OCI-LY1 (cell line): ENCODE measurements at regions not wholly inside any gene's neighbourhood (a gene's known extent, or its start where the extent isn't known, plus 50 kb on each side); places are given as distances from the start of the nearest gene placed in this dataset.

Source experiments
- H2AFZ ChIP-seq: fragments of 200-600 bp; sonication (generic), shearing (Covaris generic); 2 replicates; pipeline ENCODE4 v1.6.0; 2014; ENCODE audit warnings: antibody characterized with exemption, mild to moderate bottlenecking, low read length
- H3F3A ChIP-seq: fragments of 200-600 bp; sonication (generic), shearing (Covaris generic); 2 replicates; pipeline ENCODE4 v1.6.0; 2014; ENCODE audit warnings: mild to moderate bottlenecking, antibody characterized with exemption, low read length, moderate library complexity; ENCODE audit not compliant: insufficient read depth
- H3K27ac ChIP-seq: fragments of 200-600 bp; sonication (generic); 2 replicates; pipeline ENCODE4 v1.5.1; 2014; ENCODE audit warnings: low read length, mixed run types, mild to moderate bottlenecking, low read depth; ENCODE audit not compliant: poor library complexity, severe bottlenecking
- H3K27me3 ChIP-seq: fragments of 200-600 bp; sonication (generic); 2 replicates; pipeline ENCODE4 v1.6.0; 2014; ENCODE audit warnings: antibody characterized with exemption, mild to moderate bottlenecking, low read length, moderate library complexity; ENCODE audit not compliant: insufficient read depth
- H3K36me3 ChIP-seq: fragments of 200-600 bp; sonication (generic); 2 replicates; pipeline ENCODE4 v1.6.1; 2014; ENCODE audit warnings: mild to moderate bottlenecking, antibody characterized with exemption, low read length, moderate library complexity, mixed read lengths; ENCODE audit not compliant: insufficient read depth
- H3K4me1 ChIP-seq: fragments of 200-600 bp; sonication (generic); 2 replicates; pipeline ENCODE4 v1.5.1; 2014; ENCODE audit warnings: mild to moderate bottlenecking, low read length, moderate library complexity; ENCODE audit not compliant: insufficient read depth, severe bottlenecking
- H3K4me2 ChIP-seq: fragments of 200-600 bp; sonication (generic), shearing (Covaris generic); 2 replicates; pipeline ENCODE4 v1.6.1; 2014; ENCODE audit warnings: low read length
- H3K4me3 ChIP-seq: fragments of 200-600 bp; sonication (generic); 2 replicates; pipeline ENCODE4 v1.5.1; 2014; ENCODE audit warnings: low read length, low read depth, mild to moderate bottlenecking, mixed read lengths; ENCODE audit not compliant: poor library complexity, severe bottlenecking
- H3K79me2 ChIP-seq: fragments of 200-600 bp; shearing (Covaris generic); 2 replicates; pipeline ENCODE4 v1.6.1; 2016; ENCODE audit warnings: mixed run types, low read length, mixed read lengths; ENCODE audit not compliant: insufficient read depth
- H3K9ac ChIP-seq: fragments of 200-600 bp; sonication (generic), shearing (Covaris generic); 2 replicates; pipeline ENCODE4 v1.6.1; 2014; ENCODE audit warnings: mild to moderate bottlenecking, low read length, mixed read lengths
- H3K9me2 ChIP-seq: fragments of 200-600 bp; sonication (generic), shearing (Covaris generic); 2 replicates; pipeline ENCODE4 v1.6.1; 2014; ENCODE audit warnings: low read depth, mild to moderate bottlenecking, low read length, mixed read lengths
- H3K9me3 ChIP-seq: fragments of 200-600 bp; shearing (Covaris generic); 2 replicates; pipeline ENCODE4 v1.6.1; 2014; ENCODE audit warnings: low read length, mixed read lengths
- H4K20me1 ChIP-seq: fragments of 200-600 bp; sonication (generic), shearing (Covaris generic); 2 replicates; pipeline ENCODE4 v1.6.0; 2016; ENCODE audit warnings: mild to moderate bottlenecking, low read length; ENCODE audit not compliant: insufficient read depth
- CTCF ChIP-seq: fragments of 200-600 bp; sonication (generic), shearing (Covaris generic); IDR thresholded peaks from 2 replicates; pipeline ENCODE4 v1.5.1; 2017; ENCODE audit warnings: mild to moderate bottlenecking, antibody characterized with exemption, low read length, moderate library complexity, mixed read lengths
- EZH2 ChIP-seq: fragments of 200-600 bp; sonication (generic), shearing (Covaris generic); IDR thresholded peaks from 2 replicates; pipeline ENCODE4 v1.8.0; 2017; ENCODE audit warnings: borderline replicate concordance, mixed run types, mild to moderate bottlenecking, antibody characterized with exemption, low read length, moderate library complexity, mixed read lengths

DNA sequence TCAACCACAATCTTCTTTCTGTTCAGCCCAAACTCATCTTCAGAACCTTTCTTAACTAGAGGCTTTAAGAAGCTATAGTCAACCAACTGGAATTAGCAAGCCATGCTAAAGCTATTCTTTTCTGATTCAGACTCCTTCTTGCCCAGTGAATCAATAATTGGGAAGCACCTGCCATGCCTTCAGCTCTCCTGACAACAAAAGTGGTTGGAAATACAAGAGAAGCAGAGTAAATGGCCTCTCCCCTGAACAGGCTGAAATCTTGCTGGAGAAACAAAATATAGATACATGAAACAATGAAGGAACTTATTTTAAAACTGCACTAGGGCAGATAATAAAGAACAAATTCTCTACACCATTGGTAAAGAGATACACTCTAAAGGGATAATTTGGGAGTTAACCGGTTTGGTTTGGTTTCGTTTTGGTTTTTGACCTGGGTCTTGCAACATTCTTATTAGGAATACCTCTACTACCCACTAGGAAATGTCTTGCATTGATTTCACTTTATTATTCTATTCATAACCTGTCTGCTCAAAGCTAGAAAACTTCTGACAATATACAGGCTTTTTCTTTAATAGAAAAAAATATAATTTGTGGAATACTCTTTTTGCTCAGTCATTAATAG, 173.6 kb upstream of the DYNLRB2 start:
- TF ChIP-seq CTCF (no peak), EZH2 (no peak)
- no peaks in the 10 kb centered on the region for H3K9me3 ChIP-seq
- no peaks in the 10 kb centered on the region for H3F3A ChIP-seq

DNA sequence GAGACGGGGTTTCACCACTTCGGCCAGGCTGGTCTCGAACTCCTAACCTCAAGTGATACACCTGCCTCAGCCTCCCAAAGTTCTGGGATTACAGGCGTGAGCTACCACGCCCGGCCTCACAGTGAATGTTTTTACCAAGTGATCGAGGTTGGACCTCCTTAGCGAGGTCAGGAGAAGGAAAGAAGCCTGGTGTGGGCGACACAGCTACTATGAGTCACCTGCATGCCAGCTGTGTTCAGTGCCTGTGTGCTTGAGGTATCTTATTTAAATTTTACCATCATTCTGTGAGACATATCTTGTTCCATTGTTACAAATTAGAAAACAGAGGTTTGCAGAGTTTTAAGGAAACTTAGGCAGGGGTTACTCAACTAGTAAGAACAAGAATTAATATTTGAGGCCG, 174.8 kb upstream of the DYNLRB2 start:
- H3K27ac ChIP-seq = no peak overlapping the region
- H2AFZ ChIP-seq = no peak overlapping the region
- H3K9ac ChIP-seq = no peak overlapping the region
- H3K79me2 ChIP-seq = no peaks in the 10 kb centered on the region
- no peaks in the 10 kb centered on the region for H3F3A ChIP-seq
- H3K4me1 ChIP-seq = no peaks in the 10 kb centered on the region
- no peaks in the 10 kb centered on the region for H4K20me1 ChIP-seq
- H3K9me2 ChIP-seq = no peaks in the 10 kb centered on the region
- H3K4me2 ChIP-seq = no peak overlapping the region
- no peak overlapping the region for H3K4me3 ChIP-seq
- H3K9me3 ChIP-seq = no peaks in the 10 kb centered on the region
- TF ChIP-seq CTCF = no peak
- TF ChIP-seq EZH2 = no peak
- H3K27me3 ChIP-seq = no peaks in the 10 kb centered on the region; the same call in 1 of the 2 replicates
- H3K36me3 ChIP-seq = no peaks in the 10 kb centered on the region

More for the DNA sequence above, 173.6 kb upstream of the DYNLRB2 start:
- Histone ChIP-seq H3K4me1 (no peaks in the 10 kb centered on the region), H3K27ac (no peak overlapping the region), H4K20me1 (no peaks in the 10 kb centered on the region), H3K9me2 (no peaks in the 10 kb centered on the region), H3K4me3 (no peak overlapping the region), H3K79me2 (no peaks in the 10 kb centered on the region), H2AFZ (no peak overlapping the region), H3K4me2 (no peak overlapping the region), H3K9ac (no peak overlapping the region), H3K36me3 (no peaks in the 10 kb centered on the region), H3K27me3 (no peaks in the 10 kb centered on the region)

- no peaks in the 10 kb centered on the region; the same call in 1 of the 2 replicates for H3K27me3 ChIP-seq
- TF ChIP-seq EZH2 (no peak), CTCF (no peak)
- H3K9me3 ChIP-seq = no peaks in the 10 kb centered on the region
- H3K4me1 ChIP-seq = no peaks in the 10 kb centered on the region
- no peaks in the 10 kb centered on the region for H3K9me2 ChIP-seq
- H3K9ac ChIP-seq = no peak overlapping the region
- no peak overlapping the region for H3K4me3 ChIP-seq
- H3K27ac ChIP-seq = no peak overlapping the region
- no peaks in the 10 kb centered on the region for H4K20me1 ChIP-seq
- H2AFZ ChIP-seq = no peak overlapping the region
- H3K4me2 ChIP-seq = no peak overlapping the region
- no peaks in the 10 kb centered on the region for H3F3A ChIP-seq
- no peaks in the 10 kb centered on the region for H3K36me3 ChIP-seq
- H3K79me2 ChIP-seq = no peaks in the 10 kb centered on the region
Measured at GRCh38 chr16:80362816-80363215, 178.0 kb upstream of the DYNLRB2 start.
